ENCODE measurements at regions not wholly inside any gene's neighbourhood (a gene's known extent, or its start where the extent isn't known, plus 50 kb on each side); places are given as distances from the start of the nearest gene placed in this dataset.
A peak's percentile ranks its signal among the peaks of the same experiment; 100 is the strongest.
"Not testable (repeated sequence)": the region's sequence is repeated elsewhere in the genome, so short reads cannot be mapped to it uniquely, and the experiment has no call there.

GRCh38 chr11:42890773-42891172, 421.0 kb upstream of the API5 start:
- peaks cover 2 to 17% (median 6%) of the 10 kb centered on the region in 7 donors for H3K9me3 Mint-ChIP-seq
- no peaks in the 10 kb centered on the region for H3K4me1 Mint-ChIP-seq
- ATAC-seq (ENCODE audit: low read depth in 2 of 2) (no peak), DNase-seq (no peak)
- no peak overlapping the region for H3K4me3 Mint-ChIP-seq
- no peaks in the 10 kb centered on the region for H3K36me3 Mint-ChIP-seq
- H3K27ac Mint-ChIP-seq: no peak overlapping the region
- H3K27me3 Mint-ChIP-seq: no peaks in the 10 kb centered on the region

- no peaks in the 10 kb centered on the region for H3K27me3 Mint-ChIP-seq
- peak overlapping the region in 1 of 8 donors; percentile 10 for H3K4me3 Mint-ChIP-seq
- peaks cover 2 to 11% (median 7%) of the 10 kb centered on the region in 7 donors for H3K9me3 Mint-ChIP-seq
- ATAC-seq (ENCODE audit: low read depth in 2 of 2): no peak
- H3K4me1 Mint-ChIP-seq: no peaks in the 10 kb centered on the region
- H3K36me3 Mint-ChIP-seq: no peaks in the 10 kb centered on the region
- DNase-seq: no peak
- H3K27ac Mint-ChIP-seq: no peak overlapping the region
Measured at GRCh38 chr11:42901084-42901483, 410.7 kb upstream of the API5 start.

GRCh38 chr11:42906226-42906625, 405.6 kb upstream of the API5 start:
- DNase-seq (no peak), ATAC-seq (ENCODE audit: low read depth in 2 of 2) (no peak)
- H3K27me3 Mint-ChIP-seq: no peaks in the 10 kb centered on the region
- no peak overlapping the region for H3K27ac Mint-ChIP-seq
- no peaks in the 10 kb centered on the region for H3K4me1 Mint-ChIP-seq
- no peak overlapping the region for H3K4me3 Mint-ChIP-seq
- H3K36me3 Mint-ChIP-seq: peaks cover 0 to 6% of the 10 kb centered on the region in 2 donors
- H3K9me3 Mint-ChIP-seq: peaks cover 0 to 12% (median 9%) of the 10 kb centered on the region in 7 donors

- no peaks in the 10 kb centered on the region for H3K27me3 Mint-ChIP-seq
- H3K9me3 Mint-ChIP-seq: peaks cover 8 to 29% (median 15%) of the 10 kb centered on the region in 7 donors
- no peak for DNase-seq
- H3K4me3 Mint-ChIP-seq: no peak overlapping the region
- no peak for ATAC-seq (ENCODE audit: low read depth in 2 of 2)
- H3K27ac Mint-ChIP-seq: no peak overlapping the region
- no peaks in the 10 kb centered on the region for H3K4me1 Mint-ChIP-seq
- peaks cover 0 to 6% of the 10 kb centered on the region in 2 donors for H3K36me3 Mint-ChIP-seq
Measured at GRCh38 chr11:42913731-42914130, 398.1 kb upstream of the API5 start.

GRCh38 chr11:42923651-42924050, 388.1 kb upstream of the API5 start:
- Mint-ChIP-seq H3K27me3 (no peaks in the 10 kb centered on the region), H3K4me3 (no peak overlapping the region), H3K9me3 (peaks cover 3 to 23% (median 14%) of the 10 kb centered on the region in 7 donors), H3K27ac (no peak overlapping the region), H3K4me1 (no peaks in the 10 kb centered on the region), H3K36me3 (no peaks in the 10 kb centered on the region)
- no peak for DNase-seq
- no peak for ATAC-seq (ENCODE audit: low read depth in 2 of 2)

- Mint-ChIP-seq H3K27me3 (no peaks in the 10 kb centered on the region), H3K4me1 (no peaks in the 10 kb centered on the region), H3K4me3 (no peak overlapping the region), H3K27ac (no peak overlapping the region), H3K36me3 (no peaks in the 10 kb centered on the region), H3K9me3 (peaks cover 2 to 27% (median 14%) of the 10 kb centered on the region in 7 donors)
- DNase-seq (no peak), ATAC-seq (ENCODE audit: low read depth in 2 of 2) (no peak)
Measured at GRCh38 chr11:42925916-42926315, 385.9 kb upstream of the API5 start.

GRCh38 chr11:42947405-42947804, 364.4 kb upstream of the API5 start:
- Mint-ChIP-seq H3K9me3 (peaks cover 0 to 7% (median 6%) of the 10 kb centered on the region in 7 donors), H3K27me3 (no peaks in the 10 kb centered on the region), H3K4me3 (no peak overlapping the region), H3K4me1 (no peaks in the 10 kb centered on the region), H3K27ac (peak overlapping the region in 1 of 6 donors; percentile 35), H3K36me3 (no peaks in the 10 kb centered on the region)
- DNase-seq (no peak), ATAC-seq (ENCODE audit: low read depth in 2 of 2) (no peak)

- not testable (repeated sequence) for H3K9me3 Mint-ChIP-seq; H3K27me3 Mint-ChIP-seq; ATAC-seq (ENCODE audit: low read depth in 2 of 2); H3K4me1 Mint-ChIP-seq; H3K27ac Mint-ChIP-seq; H3K36me3 Mint-ChIP-seq; DNase-seq
- H3K4me3 Mint-ChIP-seq: peak overlapping the region in 1 of 8 donors; percentile 19
Measured at GRCh38 chr11:42949738-42950376, 361.9 kb upstream of the API5 start.

- H3K27me3 Mint-ChIP-seq: no peaks in the 10 kb centered on the region
- DNase-seq (no peak), ATAC-seq (ENCODE audit: low read depth in 2 of 2) (no peak)
- no peaks in the 10 kb centered on the region for H3K4me1 Mint-ChIP-seq
- H3K27ac Mint-ChIP-seq: no peak overlapping the region
- H3K9me3 Mint-ChIP-seq: peaks cover 0 to 11% (median 6%) of the 10 kb centered on the region in 7 donors
- H3K4me3 Mint-ChIP-seq: no peak overlapping the region
- no peaks in the 10 kb centered on the region for H3K36me3 Mint-ChIP-seq
Measured at GRCh38 chr11:42951266-42951665, 360.5 kb upstream of the API5 start.

GRCh38 chr11:42957831-42958230, 354.0 kb upstream of the API5 start:
- peaks cover 0 to 12% (median 6%) of the 10 kb centered on the region in 7 donors for H3K9me3 Mint-ChIP-seq
- no peaks in the 10 kb centered on the region for H3K4me1 Mint-ChIP-seq
- no peak overlapping the region for H3K4me3 Mint-ChIP-seq
- DNase-seq: no peak
- H3K36me3 Mint-ChIP-seq: no peaks in the 10 kb centered on the region
- H3K27me3 Mint-ChIP-seq: no peaks in the 10 kb centered on the region
- no peak for ATAC-seq (ENCODE audit: low read depth in 2 of 2)
- H3K27ac Mint-ChIP-seq: no peak overlapping the region

GRCh38 chr11:42958635-42959034, 353.2 kb upstream of the API5 start:
- no peak overlapping the region for H3K4me3 Mint-ChIP-seq
- H3K27me3 Mint-ChIP-seq: no peaks in the 10 kb centered on the region
- DNase-seq: no peak
- H3K36me3 Mint-ChIP-seq: no peaks in the 10 kb centered on the region
- ATAC-seq (ENCODE audit: low read depth in 2 of 2): no peak
- H3K9me3 Mint-ChIP-seq: peaks cover 0 to 14% (median 7%) of the 10 kb centered on the region in 7 donors
- no peak overlapping the region for H3K27ac Mint-ChIP-seq
- no peaks in the 10 kb centered on the region for H3K4me1 Mint-ChIP-seq

- ATAC-seq (ENCODE audit: low read depth in 2 of 2) (no peak), DNase-seq (no peak)
- no peaks in the 10 kb centered on the region for H3K27me3 Mint-ChIP-seq
- H3K36me3 Mint-ChIP-seq: no peaks in the 10 kb centered on the region
- H3K4me1 Mint-ChIP-seq: no peaks in the 10 kb centered on the region
- H3K4me3 Mint-ChIP-seq: no peak overlapping the region
- H3K27ac Mint-ChIP-seq: no peak overlapping the region
- H3K9me3 Mint-ChIP-seq: peaks cover 0 to 19% (median 4%) of the 10 kb centered on the region in 7 donors
Measured at GRCh38 chr11:42960521-42961088, 351.2 kb upstream of the API5 start.

- ATAC-seq (ENCODE audit: low read depth in 2 of 2): no peak
- no peaks in the 10 kb centered on the region for H3K4me1 Mint-ChIP-seq
Measured at GRCh38 chr11:42967653-42968052, 344.1 kb upstream of the API5 start.

GRCh38 chr11:42972741-42973140, 339.1 kb upstream of the API5 start:
- Mint-ChIP-seq H3K4me3 (no peak overlapping the region), H3K27ac (no peak overlapping the region), H3K36me3 (no peaks in the 10 kb centered on the region), H3K9me3 (peaks cover 0 to 4% (median 0%) of the 10 kb centered on the region in 7 donors), H3K4me1 (no peaks in the 10 kb centered on the region), H3K27me3 (no peaks in the 10 kb centered on the region)
- DNase-seq: no peak
- no peak for ATAC-seq (ENCODE audit: low read depth in 2 of 2)

More at GRCh38 chr11:42967653-42968052, 344.1 kb upstream of the API5 start:
- no peaks in the 10 kb centered on the region for H3K27me3 Mint-ChIP-seq
- DNase-seq: no peak
- peaks cover 0 to 11% (median 3%) of the 10 kb centered on the region in 7 donors for H3K9me3 Mint-ChIP-seq
- H3K36me3 Mint-ChIP-seq: no peaks in the 10 kb centered on the region
- H3K4me3 Mint-ChIP-seq: no peak overlapping the region
- H3K27ac Mint-ChIP-seq: no peak overlapping the region

Measured in naive B cell (primary cell).